Fibroblast of lung (primary cell): ENCODE measurements at regions not wholly inside any gene's neighbourhood (a gene's known extent, or its start where the extent isn't known, plus 50 kb on each side); places are given as distances from the start of the nearest gene placed in this dataset.

Experiments used
- CTCF ChIP-seq, 2 donors: IDR thresholded peaks in 1 of 2; conservative IDR thresholded peaks in 1 of 2; 1 replicate in 1 of 2; 2 replicates in 1 of 2; pipeline ENCODE4 v1.5.1; 2011 to 2012; ENCODE audit warnings: low read length in 2 of 2, control low read depth in 1 of 2, inconsistent platforms in 1 of 2, low read depth in 1 of 2, mild to moderate bottlenecking in 1 of 2
- EZH2 ChIP-seq: IDR thresholded peaks from 2 replicates; pipeline ENCODE4 v1.5.1; 2012; ENCODE audit warnings: low read length, control low read depth, mild to moderate bottlenecking; ENCODE audit errors: missing control alignments

- TF ChIP-seq CTCF (conservative IDR thresholded peaks at IDR 0.05 in 1 of 2, IDR thresholded peaks at IDR 0.05 in 1 of 2; ENCODE audit: low read depth in 1 of 2, low read length in 2 of 2) (no peak), EZH2 (no peak)
Observed at GRCh38 chr14:56887216-56887615, 76.9 kb upstream of the OTX2 start.
